Stimulated activated CD8-positive, alpha-beta memory T cell treated with anti-CD3 and anti-CD28 coated beads, Interleukin-2, amount 100 ng/mL, for 48 hours (primary cell): ENCODE measurements at regions not wholly inside any gene's neighbourhood (a gene's known extent, or its start where the extent isn't known, plus 50 kb on each side); places are given as distances from the start of the nearest gene placed in this dataset.
A peak's percentile ranks its signal among the peaks of the same experiment; 100 is the strongest.
"Not testable (repeated sequence)": the region's sequence is repeated elsewhere in the genome, so short reads cannot be mapped to it uniquely, and the experiment has no call there.

ENCODE experiments used
- DNase-seq, 2 donors: peaks; one replicate each; pipeline ENCODE4 v3.0.0-alpha.2; 2020; ENCODE audit warnings: low read depth in 2 of 2

DNA sequence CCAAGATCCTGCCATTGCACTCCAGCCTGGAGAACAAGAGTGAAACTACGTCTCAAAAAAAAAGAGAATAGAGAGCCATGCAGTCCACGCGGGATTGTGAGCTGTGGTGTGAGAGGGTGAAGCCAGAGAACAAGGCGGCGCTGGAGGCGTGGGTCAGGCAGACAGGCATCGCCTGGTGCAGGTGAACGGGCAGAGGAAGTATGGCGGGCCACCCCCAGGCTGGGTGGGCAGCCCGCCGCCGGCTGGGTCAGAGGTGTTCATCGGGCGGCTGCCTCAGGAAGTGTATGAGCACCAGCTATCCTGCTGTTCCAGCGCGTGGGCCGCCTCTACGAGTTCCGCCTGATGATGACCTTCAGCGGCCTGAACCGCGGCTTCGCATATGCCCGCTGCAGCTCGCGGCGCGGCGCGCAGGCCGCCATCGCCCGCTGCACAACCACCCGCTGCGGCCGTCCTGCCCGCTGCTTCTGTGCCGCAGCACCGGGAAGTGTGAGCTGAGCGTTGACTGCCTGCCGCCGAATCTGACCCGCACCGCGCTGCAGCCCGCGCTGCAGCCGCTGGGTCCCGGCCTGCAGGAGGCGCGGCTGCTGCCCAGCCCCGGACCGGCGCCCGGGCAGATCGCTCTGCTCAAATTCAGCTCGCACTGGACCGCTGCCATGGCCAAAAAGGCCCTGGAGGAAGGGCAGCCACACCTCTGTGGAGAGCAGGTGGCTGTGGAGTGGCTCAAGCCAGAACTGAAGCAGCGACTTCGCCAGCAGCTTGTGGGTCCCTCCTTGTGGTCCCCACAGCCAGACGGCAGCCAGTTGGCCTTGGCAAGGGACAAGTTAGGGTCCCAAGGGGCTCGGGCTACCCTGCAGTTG lies 95.5 kb upstream of the PLEKHM1 start:
- not testable (repeated sequence) for DNase-seq

DNA sequence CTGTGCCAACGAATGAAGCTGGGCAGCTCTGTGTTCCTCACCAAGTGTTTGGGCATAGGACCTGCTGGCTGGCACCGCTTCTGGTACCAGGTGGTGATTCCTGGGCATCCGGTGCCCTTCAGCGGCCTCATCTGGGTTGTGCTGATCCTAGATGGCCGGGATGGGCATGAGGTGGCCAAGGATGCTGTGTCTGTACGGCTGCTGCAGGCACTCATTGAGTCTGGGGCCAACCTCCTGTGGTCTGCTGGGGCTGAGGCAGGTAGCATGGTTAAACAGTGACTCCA lies 96.1 kb upstream of the PLEKHM1 start:
- not testable (repeated sequence) for DNase-seq

DNA sequence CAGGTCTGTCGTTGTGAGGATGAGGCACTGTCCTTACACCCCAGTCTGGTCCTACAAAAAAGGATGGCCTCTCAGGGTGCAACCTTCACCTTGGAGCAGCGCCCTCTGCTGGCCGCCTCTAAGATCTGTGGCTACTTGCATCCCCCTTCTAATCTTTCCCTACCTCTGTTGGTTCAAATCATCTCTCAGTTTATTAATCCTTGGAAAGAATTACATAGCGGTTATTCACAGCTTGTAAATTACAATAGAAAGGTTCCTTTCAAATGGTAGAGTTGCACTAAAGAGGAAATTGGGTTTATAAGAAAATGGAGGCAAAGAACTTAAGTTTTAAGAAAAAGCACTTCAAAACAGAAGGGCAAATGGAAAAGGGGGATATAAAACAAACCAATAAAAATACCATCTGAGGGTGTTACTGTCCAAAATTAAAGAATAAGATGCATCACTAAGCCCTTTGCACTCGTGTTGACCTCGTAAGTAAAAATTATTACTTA lies 102.0 kb upstream of the PLEKHM1 start:
- peak; percentile 44 to 79 for DNase-seq

DNA sequence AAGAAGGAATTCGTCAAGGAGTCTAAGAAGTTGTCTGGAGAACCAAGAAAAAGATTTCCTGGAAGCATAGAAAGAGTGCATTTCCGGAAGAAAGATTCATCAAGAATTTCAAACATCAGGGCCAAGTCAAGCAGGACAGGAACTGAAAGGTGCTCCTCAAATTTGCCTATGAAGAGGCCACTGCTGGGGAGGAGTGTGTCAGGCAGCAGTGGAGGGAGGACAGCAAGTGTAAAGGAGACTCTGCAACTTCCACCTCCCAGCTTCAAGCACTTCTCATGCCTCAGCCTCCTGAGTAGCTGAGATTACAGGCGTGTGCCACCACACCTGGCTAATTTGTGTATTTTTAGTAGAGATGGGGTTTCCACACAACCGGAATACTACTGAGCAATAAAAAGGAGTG lies 105.8 kb upstream of the PLEKHM1 start:
- DNase-seq, result not testable (repeated sequence)

DNA sequence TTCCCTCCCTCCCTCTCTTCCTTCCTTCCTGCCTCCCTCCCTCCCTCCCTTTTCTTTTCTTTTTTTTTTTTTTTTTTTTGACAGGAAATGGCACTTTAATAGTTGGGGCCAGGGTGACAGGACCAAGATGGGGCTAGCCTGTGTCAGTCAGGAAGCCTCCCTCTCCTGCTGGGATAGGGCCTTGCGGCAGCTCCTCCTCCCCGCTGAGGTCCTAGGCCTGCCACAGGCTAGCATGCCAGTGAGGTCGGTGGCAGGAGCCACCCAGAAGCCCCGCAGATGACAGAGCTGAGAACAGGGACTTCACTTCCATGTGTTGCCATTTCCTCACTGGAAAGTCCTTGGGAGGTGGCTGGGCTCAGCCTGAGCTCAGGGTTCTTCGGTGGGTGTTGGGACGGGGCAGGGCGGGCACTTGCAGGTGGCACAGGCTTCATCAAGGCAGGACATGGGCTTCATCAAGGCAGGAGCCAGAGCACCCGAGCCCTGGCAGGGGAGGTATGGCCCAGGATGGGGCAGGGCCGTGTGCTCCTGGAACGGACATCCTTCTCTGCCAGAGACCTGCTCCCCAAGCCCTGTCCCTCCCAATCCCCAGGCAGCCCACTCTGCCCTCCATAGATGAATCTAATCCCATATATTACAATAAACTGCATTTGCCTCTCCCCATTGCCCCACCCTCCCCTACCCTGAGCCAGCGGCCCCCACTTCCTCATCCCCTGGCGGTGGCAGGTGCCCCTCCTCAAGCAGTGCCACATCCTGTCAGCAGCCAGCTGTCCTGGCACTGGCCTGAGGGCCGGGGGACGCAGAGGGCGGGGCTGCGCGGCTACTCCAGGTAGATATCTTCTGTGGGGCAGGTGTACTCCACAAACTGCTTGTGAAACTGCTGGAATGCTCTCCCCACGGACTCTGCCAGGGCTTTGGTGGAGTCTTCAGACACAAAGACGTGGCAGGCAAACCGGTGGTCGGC lies 109.8 kb upstream of the PLEKHM1 start:
- DNase-seq, result not testable (repeated sequence)

DNA sequence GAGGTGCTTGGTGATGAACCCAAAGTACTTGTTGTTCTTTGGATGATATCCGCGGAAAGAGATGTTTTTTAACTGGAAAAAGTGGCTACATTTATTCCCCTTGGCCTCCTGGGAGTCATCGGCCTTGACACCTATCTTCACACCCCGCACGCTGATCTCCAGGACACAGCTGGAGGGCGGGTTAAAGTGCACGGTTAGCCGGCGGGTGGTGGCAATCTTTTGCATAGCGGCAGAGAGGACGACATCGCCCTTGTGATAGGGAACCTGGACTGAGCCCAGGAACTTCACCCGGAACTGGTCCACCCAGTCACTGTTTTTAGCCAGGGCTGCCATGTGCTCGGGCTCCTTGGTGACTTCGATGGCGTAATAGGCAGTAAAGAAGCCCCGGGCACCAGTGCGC lies 110.5 kb upstream of the PLEKHM1 start:
- not testable (repeated sequence) for DNase-seq

DNA sequence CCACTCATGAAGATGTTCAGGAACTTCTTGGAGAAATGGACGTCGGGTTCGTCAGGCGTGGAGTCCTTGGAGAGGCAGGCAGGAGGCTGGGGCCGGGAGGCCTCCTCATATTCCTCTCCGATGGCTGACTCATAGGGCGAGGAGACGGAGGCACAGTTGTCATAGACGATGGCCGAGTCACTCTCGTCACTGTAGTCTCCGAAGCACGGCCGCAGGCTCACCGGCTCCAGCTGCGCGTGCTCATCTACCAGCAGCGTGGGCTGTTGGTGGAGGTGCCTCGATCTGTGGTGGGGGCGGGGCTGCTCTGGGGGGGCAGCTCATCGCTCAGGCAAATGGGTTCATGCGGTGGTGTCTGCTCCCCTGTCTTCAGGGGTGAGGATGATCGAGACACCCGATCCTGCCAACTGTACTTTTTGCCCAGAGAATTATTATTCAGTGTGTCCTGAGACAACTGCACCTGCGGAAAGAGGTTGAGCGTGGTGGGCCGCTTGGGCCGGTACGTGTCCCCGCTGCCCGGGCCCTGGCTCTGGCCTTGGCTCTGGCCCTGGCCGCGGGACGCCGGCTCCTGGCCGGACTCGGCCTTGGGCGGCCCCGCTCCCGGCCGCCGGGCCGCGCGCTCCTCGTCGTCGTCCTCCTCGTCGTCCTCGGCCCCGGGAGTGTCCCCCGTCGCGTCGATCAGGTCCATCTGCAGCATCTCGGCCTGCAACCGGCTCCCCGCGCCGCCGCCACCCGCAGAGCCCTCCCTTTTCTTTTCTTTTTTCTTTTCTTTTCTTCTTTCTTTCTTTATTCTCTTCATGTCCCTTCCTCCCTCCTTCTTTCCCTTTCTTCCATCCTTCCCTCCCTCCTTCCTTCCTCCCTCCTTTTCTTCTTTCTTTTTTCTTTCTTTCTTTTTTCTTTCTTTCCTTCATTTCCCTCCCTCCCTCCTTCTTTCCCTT lies 111.4 kb upstream of the PLEKHM1 start:
- not testable (repeated sequence) for DNase-seq

DNA sequence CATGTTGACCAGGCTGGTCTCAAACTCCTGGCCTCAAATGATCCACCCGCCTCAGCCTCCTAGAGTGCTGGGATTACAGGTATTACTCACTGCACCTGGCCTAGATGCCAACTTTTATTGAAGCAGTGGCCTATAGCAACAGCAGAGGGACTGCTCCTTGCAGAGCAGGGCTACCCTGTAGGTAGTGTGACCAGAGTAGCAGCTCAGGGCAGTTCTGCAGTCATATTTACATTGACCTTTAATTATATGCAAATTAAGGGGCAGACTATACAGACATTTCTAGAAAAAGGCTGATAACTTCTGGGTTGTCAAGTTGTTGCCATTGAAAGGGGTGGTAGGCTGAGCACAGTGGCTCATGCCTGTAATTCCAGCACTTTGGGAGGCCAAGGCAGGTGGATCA lies 115.2 kb upstream of the PLEKHM1 start:
- DNase-seq, result not testable (repeated sequence)

DNA sequence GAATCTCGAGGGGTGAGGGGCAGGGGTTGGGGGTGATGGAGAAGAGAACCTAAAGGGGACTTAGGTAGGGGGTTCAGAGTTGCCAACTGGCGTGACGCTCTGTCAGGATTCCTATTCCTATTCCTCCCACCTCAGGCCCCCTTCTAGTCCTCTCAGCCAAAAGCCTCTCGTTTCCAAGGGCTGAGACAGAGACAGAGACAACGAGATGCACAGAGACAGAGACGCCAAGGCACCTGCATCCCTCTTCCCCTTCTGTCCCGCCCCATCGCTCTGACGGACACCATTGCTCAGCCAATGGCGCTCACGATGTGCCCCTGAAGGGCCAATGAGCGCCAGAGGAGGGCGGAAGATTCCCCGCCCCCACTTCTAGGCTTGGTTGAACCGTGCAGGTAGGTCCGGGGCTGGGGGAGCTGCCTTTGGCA lies 129.5 kb upstream of the PLEKHM1 start:
- DNase-seq, result peak; percentile 65 to 84

DNA sequence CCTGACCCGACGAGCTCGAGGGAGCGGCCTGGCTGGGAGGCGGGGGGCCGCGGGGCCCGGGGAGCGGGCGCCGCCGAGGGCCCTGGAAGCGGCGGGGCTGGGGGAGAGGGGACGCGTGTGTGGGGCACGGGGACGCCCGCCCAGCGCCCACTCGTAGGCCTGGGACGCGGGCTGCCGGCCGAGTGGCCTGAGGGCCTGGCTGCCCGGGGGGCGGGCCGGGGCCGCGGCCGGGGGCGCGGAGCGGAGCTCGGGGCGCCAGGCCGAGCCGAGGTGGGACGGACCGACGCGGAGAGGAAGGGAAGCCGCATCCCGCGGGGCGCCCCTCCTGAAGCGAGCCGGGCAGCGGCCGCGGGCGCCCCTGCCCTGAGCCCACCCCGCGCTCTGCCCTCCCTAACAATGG lies 129.9 kb upstream of the PLEKHM1 start:
- DNase-seq, result not testable (repeated sequence)

DNA sequence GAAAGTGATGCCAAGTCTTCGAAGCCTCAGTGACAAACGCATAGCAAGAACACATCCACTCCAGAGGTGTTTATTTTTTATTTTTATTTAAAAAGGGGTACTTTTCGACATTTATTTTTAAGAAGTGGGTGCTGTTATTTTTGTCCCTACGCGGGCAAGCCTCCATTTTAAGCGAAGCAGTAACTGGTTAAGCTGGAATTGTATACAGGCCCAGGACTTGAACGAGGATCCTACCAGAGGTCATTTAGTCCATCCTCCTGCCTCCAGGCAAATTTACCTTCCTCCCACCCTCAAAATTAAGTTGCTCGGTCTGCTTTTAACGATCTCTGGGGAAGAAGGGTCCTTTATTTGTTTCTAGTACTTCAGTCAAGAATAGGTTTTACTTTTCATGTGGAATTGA lies 130.6 kb upstream of the PLEKHM1 start:
- not testable (repeated sequence) for DNase-seq

DNA sequence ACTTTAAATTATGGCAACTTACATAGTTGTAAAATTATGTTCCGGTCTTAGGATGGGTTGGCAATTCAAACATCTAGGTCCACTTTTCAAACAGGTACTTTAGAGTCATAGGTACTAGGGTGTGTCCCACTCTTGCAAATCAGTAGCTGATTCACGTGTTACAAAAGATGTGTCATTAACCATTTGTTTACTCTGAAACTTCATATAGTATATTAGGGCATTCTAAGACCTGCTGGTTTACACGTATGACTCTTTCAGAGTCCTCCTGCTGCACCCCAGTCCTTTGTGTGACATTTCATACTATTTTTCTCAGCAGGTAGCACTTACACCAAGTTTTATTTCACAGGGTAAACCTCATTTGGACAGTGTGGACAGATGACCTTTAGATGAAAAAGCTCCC lies 131.8 kb upstream of the PLEKHM1 start:
- DNase-seq, result not testable (repeated sequence)

DNA sequence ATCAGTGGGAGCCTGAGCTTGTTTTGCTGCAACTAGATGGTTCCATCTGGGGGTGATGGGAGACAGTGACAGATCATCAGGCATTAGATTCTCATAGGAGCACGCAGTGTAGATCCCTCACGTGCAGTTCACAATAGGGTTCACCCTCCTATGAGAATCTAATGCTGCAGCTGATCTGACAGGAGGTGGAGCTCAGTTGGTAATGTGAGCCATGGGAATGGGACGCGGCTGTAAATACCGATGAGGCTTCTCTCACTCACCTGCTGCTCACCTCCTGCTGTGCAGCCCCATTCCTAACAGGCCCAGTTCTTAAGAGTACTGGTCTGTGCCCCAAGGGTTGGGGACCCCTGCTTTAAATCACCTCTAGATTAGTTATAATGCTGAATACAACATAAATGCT lies 137.5 kb upstream of the PLEKHM1 start:
- DNase-seq, result no peak

DNA sequence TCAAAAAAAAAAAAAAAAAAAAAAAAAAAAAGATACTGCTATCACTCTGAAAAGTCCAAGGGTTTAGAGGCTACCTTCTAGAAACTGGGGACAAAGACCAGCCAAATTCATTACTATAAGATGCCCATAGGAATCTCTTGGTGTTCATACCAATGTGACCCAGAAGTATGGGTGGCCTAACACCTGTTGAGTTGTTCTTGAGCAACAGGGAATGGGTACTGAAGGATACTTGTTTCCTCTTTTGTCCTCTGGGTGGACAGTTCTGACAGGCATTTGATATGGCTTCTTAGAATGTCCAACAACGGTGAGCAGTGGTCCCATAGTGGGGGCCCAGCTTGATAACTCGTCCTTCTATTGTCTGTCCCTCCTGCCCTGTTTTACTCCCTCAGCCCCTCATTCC lies 141.4 kb upstream of the PLEKHM1 start:
- no peak for DNase-seq

DNA sequence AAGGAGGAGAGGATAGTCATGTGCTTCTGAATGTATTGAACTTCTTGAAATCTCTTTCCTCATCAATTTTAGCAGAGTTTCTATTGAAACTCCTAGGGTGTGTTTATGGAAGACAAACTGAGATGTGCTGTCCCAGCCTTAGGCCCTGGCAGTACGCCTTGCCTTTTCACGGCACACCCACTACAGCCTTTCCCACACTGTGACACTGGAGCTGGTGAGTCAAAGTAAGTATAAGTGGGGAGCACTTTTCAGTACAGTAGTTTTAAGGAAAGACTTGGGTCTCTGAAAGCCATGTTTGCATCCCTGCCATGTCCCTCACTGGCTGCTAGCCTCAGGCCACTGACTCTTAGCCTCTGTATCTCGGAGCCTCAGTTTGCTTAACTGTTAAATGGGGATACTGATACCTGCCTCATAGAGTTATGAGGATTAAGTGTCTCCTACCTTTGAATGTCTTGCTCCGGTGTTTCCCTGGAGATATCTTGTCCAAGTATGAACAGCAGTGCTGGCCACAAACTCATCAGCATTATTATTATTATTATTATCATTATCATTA lies 144.7 kb upstream of the CRHR1 start:
- DNase-seq, result no peak

DNA sequence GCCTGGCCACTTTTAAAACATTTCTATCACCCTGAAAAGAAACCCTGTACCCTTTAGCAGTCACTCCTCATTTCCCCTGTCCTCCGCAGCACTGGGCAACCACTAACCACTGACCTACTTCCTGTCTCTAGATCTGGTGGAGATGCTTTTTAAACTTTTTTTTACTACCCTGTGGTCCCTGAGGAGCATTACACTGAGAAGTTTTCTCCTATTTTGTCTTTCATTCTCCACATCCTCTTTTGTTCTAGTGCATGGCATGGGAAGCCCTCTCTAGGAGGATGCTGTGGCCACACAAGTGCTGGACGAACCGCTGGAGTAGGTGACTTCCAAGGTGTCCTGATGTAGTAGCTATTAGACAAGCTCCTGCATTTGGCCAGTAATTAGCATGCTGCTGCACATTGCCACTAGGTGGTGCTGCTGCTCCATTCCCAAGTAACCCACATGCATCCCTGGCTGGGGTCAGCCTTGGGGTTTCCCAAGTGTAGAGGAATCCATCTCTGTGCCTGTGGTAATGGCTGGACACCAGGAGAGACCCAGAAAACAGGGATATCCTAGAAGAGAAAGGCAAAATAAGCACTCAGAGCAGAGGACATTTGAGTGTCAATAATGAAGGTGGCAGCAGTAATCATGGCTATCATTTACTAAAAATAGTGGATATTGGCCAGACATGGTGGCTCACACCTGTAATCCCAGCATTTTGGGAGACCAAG lies 143.8 kb upstream of the CRHR1 start:
- DNase-seq, result peak; percentile 60 to 62

DNA sequence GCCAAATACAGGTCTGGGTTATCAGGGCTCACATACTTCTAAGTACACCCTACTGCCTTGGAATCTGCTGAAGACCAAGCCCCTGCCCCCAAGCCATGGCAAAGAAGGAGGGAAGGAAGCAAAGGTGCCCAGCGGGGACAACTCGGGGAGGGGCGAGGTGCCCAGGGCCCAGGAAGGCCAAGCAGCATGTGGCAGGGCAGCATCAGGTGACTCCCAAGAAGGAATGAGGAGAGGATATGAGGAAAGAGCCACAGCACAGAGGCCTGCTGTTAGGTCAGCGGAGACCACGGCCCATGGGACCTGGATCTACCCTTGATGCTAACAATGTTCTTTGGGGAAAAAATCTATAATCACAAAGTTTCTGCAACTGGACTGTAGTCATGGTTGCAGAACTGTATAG lies 142.6 kb upstream of the CRHR1 start:
- no peak for DNase-seq

DNA sequence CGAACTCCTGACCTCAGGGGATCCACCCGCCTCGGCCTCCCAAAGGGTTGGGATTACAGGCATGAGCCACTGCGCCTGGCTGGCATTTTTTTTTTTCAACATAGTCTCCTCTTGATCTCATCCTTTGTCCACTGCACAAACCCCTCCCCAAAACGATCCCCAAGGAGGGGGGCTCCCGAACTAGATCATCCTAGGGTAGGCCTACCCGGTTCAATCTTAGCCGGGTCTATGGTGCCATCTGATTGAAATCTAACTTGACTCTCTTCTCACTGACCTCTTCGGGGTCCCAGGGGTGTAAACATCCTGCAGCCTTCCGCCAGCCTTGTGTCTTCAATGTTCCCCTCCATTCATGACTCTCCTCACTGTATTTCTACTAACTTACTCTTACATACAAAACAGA lies 140.5 kb upstream of the CRHR1 start:
- DNase-seq, result no peak

DNA sequence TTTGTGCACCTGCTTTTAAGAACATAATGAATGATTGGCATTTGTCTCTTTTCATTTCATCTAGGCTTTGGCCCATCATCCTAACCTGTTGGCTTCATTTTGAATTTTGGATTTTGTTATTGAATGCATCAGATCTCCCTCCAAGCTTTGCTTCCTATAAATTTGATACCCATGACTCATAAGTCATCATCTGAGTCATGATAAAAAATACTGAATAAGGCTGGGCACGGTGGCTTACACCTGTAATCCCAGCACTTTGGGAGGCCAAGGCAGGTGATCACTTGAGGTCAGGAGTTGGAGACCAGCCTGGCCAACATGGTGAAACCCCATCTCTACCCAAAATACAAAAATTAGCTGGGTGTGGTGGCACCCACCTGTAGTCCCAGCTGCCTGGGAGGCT lies 139.5 kb upstream of the CRHR1 start:
- not testable (repeated sequence) for DNase-seq

DNA sequence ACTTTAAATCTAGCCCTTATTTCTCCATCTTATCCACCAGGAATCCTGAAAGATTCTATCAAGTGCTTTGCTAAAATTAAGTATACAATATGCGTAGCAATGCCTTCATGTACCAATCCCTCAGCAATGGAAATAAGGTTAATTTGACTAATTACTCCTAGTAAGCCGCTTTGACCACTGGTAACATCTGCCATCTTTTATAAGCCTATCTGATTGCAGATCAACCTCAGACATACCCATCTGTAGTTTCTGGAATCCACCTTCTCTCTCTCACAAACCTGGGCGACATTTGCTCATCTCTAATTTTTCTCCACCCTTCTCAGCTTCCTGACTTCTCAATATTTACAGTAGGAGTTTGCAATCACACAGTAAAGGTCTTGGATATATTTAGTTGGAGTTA lies 138.8 kb upstream of the CRHR1 start:
- DNase-seq, result no peak
